Mammary epithelial cell (primary cell): ENCODE measurements at regions not wholly inside any gene's neighbourhood (a gene's known extent, or its start where the extent isn't known, plus 50 kb on each side); places are given as distances from the start of the nearest gene placed in this dataset.

ENCODE experiments used
- CTCF ChIP-seq, 2 donors: IDR thresholded peaks in 1 of 2; conservative IDR thresholded peaks in 1 of 2; 2 replicates each; pipeline ENCODE4 v1.5.1; 2011 to 2012; ENCODE audit warnings: inconsistent platforms in 2 of 2, low read length in 2 of 2, mild to moderate bottlenecking in 2 of 2, control low read depth in 1 of 2, low read depth in 1 of 2; ENCODE audit not compliant: insufficient read depth in 1 of 2; ENCODE audit errors: extremely low read depth in 1 of 2
- EZH2 ChIP-seq: IDR thresholded peaks from 2 replicates; pipeline ENCODE4 v1.6.1; 2012; ENCODE audit warnings: low read length, inconsistent platforms, borderline replicate concordance

- TF ChIP-seq EZH2 (no peak), CTCF (conservative IDR thresholded peaks at IDR 0.05 in 1 of 2, IDR thresholded peaks at IDR 0.05 in 1 of 2; ENCODE audit: extremely low read depth in 1 of 2, insufficient read depth in 1 of 2, low read depth in 1 of 2, low read length in 2 of 2) (no peak)
Observed at GRCh38 chrX:3167771-3168170, 126.5 kb downstream of the ARSF start.
